GM21447 (cell line): ENCODE measurements at regions not wholly inside any gene's neighbourhood (a gene's known extent, or its start where the extent isn't known, plus 50 kb on each side); places are given as distances from the start of the nearest gene placed in this dataset.
"Not testable (repeated sequence)": the region's sequence is repeated elsewhere in the genome, so short reads cannot be mapped to it uniquely, and the experiment has no call there.

Experiments used
- ATAC-seq: cut with Tn5 transposase; IDR thresholded peaks from one replicate; pipeline ENCODE4 v1.9.1; 2021; ENCODE audit not compliant: unreplicated experiment

- no peak for ATAC-seq
Measured at GRCh38 chr5:91599863-91600262, 216.7 kb upstream of the ARRDC3 start.

DNA sequence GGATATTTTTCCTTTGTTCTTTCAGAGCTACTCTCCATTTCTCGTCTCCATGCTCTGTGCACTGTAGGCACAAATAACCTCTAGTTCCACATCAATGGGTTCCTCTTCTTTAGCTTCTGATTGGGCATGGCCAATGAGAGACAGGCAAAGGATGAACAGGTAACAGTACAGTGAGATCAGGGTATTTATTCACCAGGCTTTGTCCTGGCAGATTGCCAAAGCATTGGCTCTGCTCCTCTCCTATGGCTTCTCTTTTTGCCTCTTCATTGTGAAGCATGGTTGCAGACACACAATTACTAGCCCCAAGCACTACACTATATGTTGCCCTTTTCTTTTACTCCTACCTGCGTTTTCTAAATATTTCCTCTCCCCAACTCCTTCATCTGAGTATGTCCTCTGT, 215.1 kb upstream of the ARRDC3 start:
- ATAC-seq: no peak

DNA sequence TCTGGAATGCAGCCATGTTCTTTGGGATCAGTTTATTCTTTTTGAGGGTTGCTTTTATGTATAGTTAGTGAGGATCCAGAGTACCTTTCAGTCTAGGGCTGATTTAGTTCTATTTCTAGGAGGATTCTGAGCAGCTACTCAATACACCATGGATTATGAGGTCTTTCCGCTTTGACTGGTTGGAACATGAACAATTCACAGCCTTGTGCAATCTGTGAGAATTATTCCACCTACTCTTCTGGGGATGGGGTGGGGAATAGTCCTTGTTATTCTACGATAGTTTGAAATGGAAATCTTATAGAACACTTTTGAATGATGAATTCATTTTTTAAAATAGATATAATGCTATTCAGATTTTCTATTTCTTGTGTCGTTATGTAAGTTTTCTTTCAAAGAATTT, 212.3 kb upstream of the ARRDC3 start:
- no peak for ATAC-seq

- ATAC-seq: no peak
Measured at GRCh38 chr5:91591076-91591475, 208.0 kb upstream of the ARRDC3 start.

DNA sequence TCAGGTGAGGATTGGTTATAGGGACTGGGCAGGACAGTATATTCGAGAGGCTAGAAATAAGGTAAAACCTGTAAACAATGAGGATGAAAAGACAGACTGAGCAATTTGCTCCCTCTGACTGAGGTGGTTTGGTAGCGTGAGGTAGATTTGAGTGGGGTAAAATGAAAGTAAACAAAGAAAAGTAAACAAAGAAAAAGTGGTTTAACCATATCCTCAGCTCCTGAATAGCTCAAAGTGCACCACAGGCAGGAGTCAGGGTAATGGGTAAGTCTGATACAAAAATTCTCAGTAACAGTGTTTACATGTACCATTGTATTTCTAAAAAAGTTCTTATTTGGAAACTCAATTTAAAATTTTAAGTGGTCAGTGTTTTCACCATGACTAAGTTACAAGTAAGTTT, 203.1 kb upstream of the ARRDC3 start:
- ATAC-seq: no peak

- no peak for ATAC-seq
Measured at GRCh38 chr5:91584352-91584751, 201.2 kb upstream of the ARRDC3 start.

- not testable (repeated sequence) for ATAC-seq
Measured at GRCh38 chr5:91566012-91566411, 182.9 kb upstream of the ARRDC3 start.

DNA sequence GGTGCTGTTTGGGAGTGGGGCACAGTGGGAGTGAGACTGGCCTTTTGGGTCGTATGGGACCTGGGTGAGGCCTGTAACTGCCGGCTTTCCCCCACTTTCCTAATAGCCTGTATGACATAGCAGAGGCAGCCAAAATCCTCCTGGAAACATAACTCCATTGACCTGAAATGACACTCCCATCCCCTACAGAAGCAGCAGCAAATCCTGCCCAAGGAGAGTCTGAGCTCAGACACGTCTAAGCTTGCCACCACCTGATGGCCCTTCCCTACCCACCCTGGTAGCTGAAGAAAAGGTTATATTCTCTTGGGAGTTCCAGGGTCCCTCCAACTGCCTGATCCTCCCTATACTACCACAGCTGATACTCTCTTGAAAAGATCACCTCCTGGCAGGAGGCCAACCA, 179.8 kb upstream of the ARRDC3 start:
- no peak for ATAC-seq

GRCh38 chr5:91541696-91542095, 158.6 kb upstream of the ARRDC3 start:
- ATAC-seq: no peak

GRCh38 chr5:91538179-91538578, 155.1 kb upstream of the ARRDC3 start:
- ATAC-seq: no peak

GRCh38 chr5:91535499-91535898, 152.4 kb upstream of the ARRDC3 start:
- no peak for ATAC-seq

- no peak for ATAC-seq
Measured at GRCh38 chr5:91534332-91534731, 151.2 kb upstream of the ARRDC3 start.

DNA sequence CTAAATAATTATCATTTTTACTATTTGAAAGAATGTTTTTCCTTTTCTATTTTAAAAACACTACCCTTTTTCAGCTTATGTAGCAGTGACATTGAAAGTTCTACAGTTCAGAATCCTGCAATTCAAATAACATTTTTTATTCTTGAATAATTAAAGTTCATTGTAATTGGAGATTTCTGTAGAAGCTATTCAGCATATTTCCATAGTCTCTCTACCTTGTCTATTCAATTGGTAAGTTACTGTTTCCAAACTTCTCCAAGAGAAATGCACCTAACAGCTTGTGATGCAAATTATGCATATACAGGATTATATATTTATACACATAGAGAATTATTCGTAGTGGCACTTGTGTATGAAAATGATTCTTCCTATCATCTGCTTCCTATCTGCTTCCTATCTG, 149.7 kb upstream of the ARRDC3 start:
- no peak for ATAC-seq

GRCh38 chr5:91532281-91532680, 149.2 kb upstream of the ARRDC3 start:
- no peak for ATAC-seq

DNA sequence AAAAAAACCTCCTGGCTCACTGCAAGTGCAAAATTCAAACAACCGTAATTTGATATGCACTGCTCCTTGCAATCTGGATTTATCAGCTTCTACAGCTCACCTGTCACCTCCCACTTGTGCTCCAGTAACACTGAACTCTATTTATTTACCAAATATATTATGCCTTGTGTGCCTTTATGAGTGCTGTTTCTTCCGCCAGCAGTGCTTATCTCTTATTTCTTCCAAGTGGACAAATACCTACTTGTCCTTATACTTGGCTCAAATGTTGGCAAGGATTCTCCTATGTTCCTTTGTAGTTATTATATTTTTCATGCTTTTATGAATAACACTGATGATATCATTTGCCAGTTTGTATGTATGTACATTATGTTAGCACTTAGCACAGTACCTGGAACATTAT, 145.7 kb upstream of the ARRDC3 start:
- no peak for ATAC-seq

DNA sequence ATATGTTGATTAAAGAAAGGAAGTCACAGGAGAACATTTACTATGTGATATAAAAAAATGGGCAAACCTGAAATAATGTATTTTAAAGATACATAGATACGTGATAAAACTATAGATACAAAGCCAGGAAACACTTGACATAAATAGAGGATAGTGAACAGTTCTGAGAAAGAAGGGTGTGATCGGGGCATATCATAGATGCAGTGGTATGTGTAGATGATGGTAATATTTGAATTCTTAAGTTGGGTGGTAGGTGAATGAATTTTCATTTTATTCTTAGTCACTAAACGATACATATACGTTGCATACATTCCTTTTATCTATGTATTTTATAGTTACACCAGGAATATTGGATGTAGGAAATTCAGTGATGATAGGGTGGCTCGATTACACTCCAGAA, 138.7 kb upstream of the ARRDC3 start:
- no peak for ATAC-seq

DNA sequence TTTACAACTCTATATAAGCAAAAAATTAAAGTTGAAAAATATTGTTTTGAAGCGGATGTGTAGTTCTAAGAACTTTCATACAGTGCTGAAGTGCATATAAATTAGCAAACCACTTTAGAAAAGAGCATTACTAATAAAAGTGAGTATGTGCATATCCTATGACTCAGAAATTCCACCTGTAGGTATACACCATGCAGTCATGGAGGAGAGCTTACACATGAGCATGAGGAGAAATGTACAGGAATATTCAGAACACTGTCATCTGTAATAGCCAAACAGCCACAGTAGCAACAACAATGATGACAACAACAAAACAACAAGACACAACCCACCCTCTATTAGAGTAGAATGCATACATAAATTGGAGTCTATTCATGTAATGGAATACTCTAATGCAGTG, 138.2 kb upstream of the ARRDC3 start:
- no peak for ATAC-seq

DNA sequence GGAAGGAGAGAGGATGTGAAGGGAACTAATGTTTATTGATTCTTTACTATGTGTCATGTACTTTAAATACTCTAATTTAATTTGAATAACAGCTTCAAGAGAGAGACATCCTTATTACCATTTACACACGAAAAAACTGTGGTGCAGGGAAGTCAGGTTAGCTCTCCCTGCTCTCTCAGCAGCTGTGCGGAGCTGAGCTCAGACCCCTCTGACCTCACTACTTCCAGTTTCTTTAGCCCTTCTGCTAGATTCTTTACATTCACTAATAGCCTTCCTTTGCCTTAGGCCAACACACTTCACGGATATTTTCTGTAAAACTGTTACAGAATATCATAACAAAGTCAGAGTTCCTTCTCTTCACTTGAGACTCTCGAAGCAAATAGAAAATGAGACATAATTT, 131.3 kb upstream of the ARRDC3 start:
- no peak for ATAC-seq

GRCh38 chr5:91503321-91503720, 120.2 kb upstream of the ARRDC3 start:
- ATAC-seq: no peak

GRCh38 chr5:91500758-91501157, 117.6 kb upstream of the ARRDC3 start:
- ATAC-seq: no peak

DNA sequence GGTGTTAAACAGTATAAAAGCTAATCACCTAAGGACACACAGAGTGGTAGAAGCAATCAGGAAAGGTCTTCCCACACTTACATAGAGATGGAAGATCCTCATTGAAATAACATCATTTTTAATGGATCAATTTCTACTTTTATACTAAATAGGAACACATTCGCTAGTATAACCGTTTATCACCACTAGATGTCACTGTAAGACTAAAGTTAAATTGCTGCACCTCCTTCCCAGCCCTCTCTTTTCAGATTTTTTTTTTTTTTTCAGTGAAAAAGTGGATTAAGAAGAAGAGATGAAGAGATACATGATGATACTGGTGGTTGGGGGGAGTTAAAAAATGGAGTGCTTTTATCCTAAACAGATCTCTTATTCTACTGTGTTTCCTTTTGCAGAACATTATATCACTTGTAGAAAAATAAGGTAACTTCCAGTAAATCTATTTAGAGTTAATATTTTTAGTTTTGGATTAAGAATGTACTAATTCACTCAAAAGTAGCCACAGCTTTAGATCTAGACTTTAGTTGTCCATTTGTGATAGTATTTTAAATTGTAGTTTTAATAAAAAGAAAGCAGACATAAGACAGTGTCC, 116.9 kb upstream of the ARRDC3 start:
- no peak for ATAC-seq

DNA sequence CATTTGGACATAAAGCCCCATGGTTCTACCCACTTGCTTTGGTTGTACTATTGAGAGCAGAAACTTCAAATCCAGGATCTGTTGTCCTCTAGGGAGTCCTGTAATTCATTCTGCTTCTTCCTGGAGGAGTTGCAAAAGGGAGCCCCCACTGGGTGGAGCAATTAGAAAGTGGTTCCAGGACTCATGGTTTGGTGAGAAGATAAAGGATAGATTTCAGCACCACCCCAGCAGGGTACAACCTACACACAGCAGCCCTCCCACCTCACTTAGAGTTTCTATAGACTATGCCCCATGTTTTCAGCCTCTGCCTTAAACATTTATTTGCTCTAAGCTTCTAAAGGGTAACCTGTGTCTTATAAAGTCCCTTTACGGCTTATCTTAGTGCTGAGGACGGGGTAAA, 112.6 kb upstream of the ARRDC3 start:
- no peak for ATAC-seq

GRCh38 chr5:91494447-91494996, 111.4 kb upstream of the ARRDC3 start:
- no peak for ATAC-seq
